Lung (tissue), 11 donors: ENCODE measurements at regions not wholly inside any gene's neighbourhood (a gene's known extent, or its start where the extent isn't known, plus 50 kb on each side); places are given as distances from the start of the nearest gene placed in this dataset.
"Not testable (repeated sequence)": the region's sequence is repeated elsewhere in the genome, so short reads cannot be mapped to it uniquely, and the experiment has no call there.

Experiments used
- ATAC-seq: fragments of 200-7000 bp; cut with Tn5 transposase; one replicate; pipeline ENCODE4 v1.9.1; 2020; ENCODE audit warnings: moderate number of reproducible peaks; ENCODE audit not compliant: insufficient read depth, low FRiP score
- DNase-seq, 3 donors: peaks; one replicate each; pipeline ENCODE4 v3.0.0-alpha.2; 2013 to 2017
- H3K27ac ChIP-seq, 2 donors: one replicate each; pipeline ENCODE4 v1.5.1; 2013; ENCODE audit warnings: mild to moderate bottlenecking in 2 of 2, moderate library complexity in 2 of 2, control low read depth in 1 of 2, inconsistent platforms in 1 of 2, low read depth in 1 of 2, low read length in 1 of 2
- H3K27me3 ChIP-seq, 3 donors: one replicate each; pipeline ENCODE4 v1.5.1; 2013; ENCODE audit warnings: low read length in 2 of 3; ENCODE audit not compliant: control insufficient read depth in 3 of 3, insufficient read depth in 3 of 3
- H3K36me3 ChIP-seq, 4 donors: one replicate each; pipeline ENCODE4 v1.5.1; 2013; ENCODE audit warnings: low read length in 4 of 4, mild to moderate bottlenecking in 1 of 4, moderate library complexity in 1 of 4; ENCODE audit not compliant: control insufficient read depth in 4 of 4, insufficient read depth in 4 of 4
- H3K4me1 ChIP-seq, 5 donors: one replicate each; pipeline ENCODE4 v1.5.1; 2013; ENCODE audit warnings: low read length in 5 of 5, mild to moderate bottlenecking in 2 of 5, moderate library complexity in 1 of 5; ENCODE audit not compliant: control insufficient read depth in 5 of 5, insufficient read depth in 5 of 5
- H3K4me3 ChIP-seq: one replicate; pipeline ENCODE4 v1.5.1; 2013; ENCODE audit warnings: mild to moderate bottlenecking, control low read depth, moderate library complexity
- H3K9ac ChIP-seq, 2 donors: one replicate each; pipeline ENCODE4 v1.5.1; 2013; ENCODE audit warnings: low read length in 2 of 2, control low read depth in 1 of 2; ENCODE audit not compliant: insufficient read depth in 1 of 2
- H3K9me3 ChIP-seq, 4 donors: one replicate each; pipeline ENCODE4 v1.5.1; 2013; ENCODE audit warnings: low read length in 3 of 4, mild to moderate bottlenecking in 1 of 4, moderate library complexity in 1 of 4; ENCODE audit not compliant: control insufficient read depth in 4 of 4, insufficient read depth in 3 of 4
- CTCF ChIP-seq: IDR thresholded peaks from 2 replicates; pipeline ENCODE4 v1.5.1; 2012; ENCODE audit warnings: mild to moderate bottlenecking; ENCODE audit errors: control extremely low read depth, extremely low read depth
- WGBS, 2 donors: extraction: QIAGEN DNeasy Blood & Tissue Kit; methylation state at CpG; one replicate each; pipeline ENCODE4 v1.1.7; 2013; 5-methylcytosine and 5-hydroxymethylcytosine counted together
- donor health status: control.
- donor health status: control.
- donor health status: Bipolar disorder and iron deficiency.
- donor health status: healthy.
- donor health status: DM: yes; HTN: yes; CAD: no.

DNA sequence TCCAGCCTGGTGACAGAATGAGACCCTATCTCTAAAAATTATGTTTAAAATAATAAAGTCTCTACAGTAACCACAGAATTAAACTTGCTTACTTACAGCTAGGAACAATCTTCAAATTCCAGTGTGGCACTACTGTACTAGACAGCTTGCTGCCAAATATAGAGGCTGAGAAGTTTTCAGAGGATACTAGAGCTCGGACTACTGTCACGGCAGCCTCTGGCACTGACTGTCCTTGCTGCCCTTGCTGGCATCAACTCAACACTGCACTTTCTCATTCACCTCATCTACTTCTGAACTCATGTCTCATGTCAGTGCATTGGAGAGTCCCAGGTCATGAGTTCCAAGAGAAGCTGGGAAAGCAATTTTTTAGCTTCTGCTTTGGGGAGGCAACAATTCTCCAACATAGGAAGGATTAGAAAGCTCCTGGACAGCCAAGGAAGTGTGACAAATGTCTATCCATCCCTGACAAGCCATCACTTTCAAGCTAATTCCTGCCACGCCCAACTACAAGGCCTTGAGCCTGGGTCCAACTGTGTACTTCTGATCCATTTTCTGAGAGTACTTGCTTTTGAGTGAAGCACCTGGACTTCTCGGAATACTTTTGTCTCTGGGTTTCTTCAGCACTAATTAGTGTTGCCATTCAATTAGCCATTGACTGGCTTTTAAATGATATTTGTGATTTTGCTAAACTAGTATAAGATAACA is 98.6 kb upstream of the NR3C2 start:
- no peaks in the 10 kb centered on the region for H3K36me3 ChIP-seq
- peaks cover 0 to 6% (median 0%) of the 10 kb centered on the region in 3 donors for H3K27me3 ChIP-seq
- H3K27ac ChIP-seq: no peak overlapping the region
- no peak for TF ChIP-seq CTCF
- ATAC-seq (no peak), DNase-seq (no peak)
- H3K9ac ChIP-seq: no peak overlapping the region
- H3K4me1 ChIP-seq: no peaks in the 10 kb centered on the region
- H3K9me3 ChIP-seq: no peaks in the 10 kb centered on the region
- 65 to 81% methylated on average over 4 of the region's 4 CpGs for WGBS, 2 donors
- H3K4me3 ChIP-seq: no peak overlapping the region

GRCh38 chr4:148539387-148539786 is 97.2 kb upstream of the NR3C2 start:
- no peak for TF ChIP-seq CTCF
- Histone ChIP-seq H3K36me3 (no peaks in the 10 kb centered on the region), H3K27me3 (peaks cover 0 to 6% (median 0%) of the 10 kb centered on the region in 3 donors), H3K27ac (no peak overlapping the region), H3K4me1 (no peaks in the 10 kb centered on the region), H3K9ac (no peak overlapping the region), H3K4me3 (no peak overlapping the region), H3K9me3 (peaks cover 0 to 5% (median 4%) of the 10 kb centered on the region in 4 donors)
- DNase-seq (peak in 1 of 3 donors; percentile 44), ATAC-seq (peak; percentile 53)
- WGBS, 2 donors: 69 to 73% methylated on average over 3 of the region's 3 CpGs

GRCh38 chr4:148533851-148534250 is 91.6 kb upstream of the NR3C2 start:
- DNase-seq, H3K4me3 ChIP-seq, ATAC-seq, H3K27me3 ChIP-seq, H3K27ac ChIP-seq, H3K4me1 ChIP-seq, H3K9ac ChIP-seq, H3K36me3 ChIP-seq: not testable (repeated sequence)
- WGBS, 2 donors: 91 to 94% methylated on average over 1 of the region's 1 CpG
- H3K9me3 ChIP-seq: peaks cover 0 to 16% (median 7%) of the 10 kb centered on the region in 4 donors

GRCh38 chr4:148530114-148530513 is 87.9 kb upstream of the NR3C2 start:
- H3K27me3 ChIP-seq: peaks cover 0 to 7% (median 4%) of the 10 kb centered on the region in 3 donors
- H3K4me3 ChIP-seq: no peak overlapping the region
- ATAC-seq (no peak), DNase-seq (no peak)
- no peaks in the 10 kb centered on the region for H3K36me3 ChIP-seq
- no peak overlapping the region for H3K27ac ChIP-seq
- peaks cover 0 to 16% (median 4%) of the 10 kb centered on the region in 4 donors for H3K9me3 ChIP-seq
- no peak for TF ChIP-seq CTCF
- peaks cover 0 to 12% (median 0%) of the 10 kb centered on the region in 5 donors for H3K4me1 ChIP-seq
- H3K9ac ChIP-seq: no peak overlapping the region
